Neural progenitor cell (in vitro differentiated cells): ENCODE measurements at regions not wholly inside any gene's neighbourhood (a gene's known extent, or its start where the extent isn't known, plus 50 kb on each side); places are given as distances from the start of the nearest gene placed in this dataset.

ENCODE experiments used
- EZH2 ChIP-seq: fragments of 200-600 bp; sonication (generic); IDR thresholded peaks from 2 replicates; pipeline ENCODE4 v1.6.1; 2017; ENCODE audit warnings: antibody characterized with exemption, mild to moderate bottlenecking, moderate library complexity
- TF ChIP-seq, protein P1 (sequence below): fragments of 200-600 bp; sonication (generic); IDR thresholded peaks from 2 replicates; pipeline ENCODE4 v1.5.1; 2017; ENCODE audit warnings: antibody characterized with exemption, mild to moderate bottlenecking

- TF ChIP-seq, protein P1, sequence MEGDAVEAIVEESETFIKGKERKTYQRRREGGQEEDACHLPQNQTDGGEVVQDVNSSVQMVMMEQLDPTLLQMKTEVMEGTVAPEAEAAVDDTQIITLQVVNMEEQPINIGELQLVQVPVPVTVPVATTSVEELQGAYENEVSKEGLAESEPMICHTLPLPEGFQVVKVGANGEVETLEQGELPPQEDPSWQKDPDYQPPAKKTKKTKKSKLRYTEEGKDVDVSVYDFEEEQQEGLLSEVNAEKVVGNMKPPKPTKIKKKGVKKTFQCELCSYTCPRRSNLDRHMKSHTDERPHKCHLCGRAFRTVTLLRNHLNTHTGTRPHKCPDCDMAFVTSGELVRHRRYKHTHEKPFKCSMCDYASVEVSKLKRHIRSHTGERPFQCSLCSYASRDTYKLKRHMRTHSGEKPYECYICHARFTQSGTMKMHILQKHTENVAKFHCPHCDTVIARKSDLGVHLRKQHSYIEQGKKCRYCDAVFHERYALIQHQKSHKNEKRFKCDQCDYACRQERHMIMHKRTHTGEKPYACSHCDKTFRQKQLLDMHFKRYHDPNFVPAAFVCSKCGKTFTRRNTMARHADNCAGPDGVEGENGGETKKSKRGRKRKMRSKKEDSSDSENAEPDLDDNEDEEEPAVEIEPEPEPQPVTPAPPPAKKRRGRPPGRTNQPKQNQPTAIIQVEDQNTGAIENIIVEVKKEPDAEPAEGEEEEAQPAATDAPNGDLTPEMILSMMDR = no peak
- no peak for TF ChIP-seq EZH2
These were observed 74.1 kb upstream of the NAA20 start for GRCh38 chr20:19943061-19943521.
